Calu3 (cell line): ENCODE measurements at regions not wholly inside any gene's neighbourhood (a gene's known extent, or its start where the extent isn't known, plus 50 kb on each side); places are given as distances from the start of the nearest gene placed in this dataset.
"Not testable (repeated sequence)": the region's sequence is repeated elsewhere in the genome, so short reads cannot be mapped to it uniquely, and the experiment has no call there.

Experiments used
- BruUV-seq: library from RNA; stranded (reverse); fragments of 400-500 nt; replicated peaks from 2 replicates; lab custom pipeline; 2021; lab: Mats Ljungman, UMichigan
- CTCF ChIA-PET: fragments of 300-600 bp; sonication (Branson Sonifier 250); formaldehyde crosslinking; loops from one replicate; lab custom pipeline; 2022; ENCODE audit warnings: antibody characterized with exemption; lab: Charles Lee
- DNase-seq: peaks from one replicate; pipeline ENCODE4 v3.0.0; 2022
- H3K27ac Mint-ChIP-seq: one replicate; pipeline ENCODE4 v1.8.0; 2022; ENCODE audit warnings: mixed read lengths; ENCODE audit not compliant: unreplicated experiment
- H3K27me3 Mint-ChIP-seq: one replicate; pipeline ENCODE4 v1.8.0; 2022; ENCODE audit warnings: mixed read lengths; ENCODE audit not compliant: unreplicated experiment
- H3K36me3 Mint-ChIP-seq: one replicate; pipeline ENCODE4 v1.8.0; 2022; ENCODE audit warnings: mild to moderate bottlenecking, moderate library complexity, mixed read lengths; ENCODE audit not compliant: insufficient read depth, unreplicated experiment
- H3K4me1 Mint-ChIP-seq: one replicate; pipeline ENCODE4 v1.8.0; 2022; ENCODE audit warnings: mild to moderate bottlenecking, low read depth, mixed read lengths; ENCODE audit not compliant: unreplicated experiment
- H3K4me3 Mint-ChIP-seq: one replicate; pipeline ENCODE4 v1.8.0; 2022; ENCODE audit warnings: mild to moderate bottlenecking, low read depth, moderate library complexity, mixed read lengths; ENCODE audit not compliant: unreplicated experiment
- H3K9me3 Mint-ChIP-seq: one replicate; pipeline ENCODE4 v1.8.0; 2022; ENCODE audit warnings: low read depth, mixed read lengths; ENCODE audit not compliant: unreplicated experiment
- intact Hi-C: fragments of 100-400 bp; cut with micrococcal nuclease; formaldehyde crosslinking; loops from one replicate; pipeline ENCODE4 v1.10.0; 2022; ENCODE audit not compliant: unreplicated experiment
- TF ChIP-seq, protein P1 (sequence below): fragments of 200-600 bp; IDR thresholded peaks from one replicate; pipeline ENCODE4 v1.8.0; 2022; ENCODE audit warnings: antibody characterized with exemption; ENCODE audit not compliant: unreplicated experiment

- Mint-ChIP-seq H3K4me3 (no peak overlapping the region), H3K4me1 (peaks cover 10% of the 10 kb centered on the region), H3K27ac (no peak overlapping the region), H3K36me3 (no peaks in the 10 kb centered on the region), H3K9me3 (no peaks in the 10 kb centered on the region), H3K27me3 (no peaks in the 10 kb centered on the region)
- DNase-seq, result no peak
- no TSS peak for BruUV-seq
- TF ChIP-seq, protein P1, sequence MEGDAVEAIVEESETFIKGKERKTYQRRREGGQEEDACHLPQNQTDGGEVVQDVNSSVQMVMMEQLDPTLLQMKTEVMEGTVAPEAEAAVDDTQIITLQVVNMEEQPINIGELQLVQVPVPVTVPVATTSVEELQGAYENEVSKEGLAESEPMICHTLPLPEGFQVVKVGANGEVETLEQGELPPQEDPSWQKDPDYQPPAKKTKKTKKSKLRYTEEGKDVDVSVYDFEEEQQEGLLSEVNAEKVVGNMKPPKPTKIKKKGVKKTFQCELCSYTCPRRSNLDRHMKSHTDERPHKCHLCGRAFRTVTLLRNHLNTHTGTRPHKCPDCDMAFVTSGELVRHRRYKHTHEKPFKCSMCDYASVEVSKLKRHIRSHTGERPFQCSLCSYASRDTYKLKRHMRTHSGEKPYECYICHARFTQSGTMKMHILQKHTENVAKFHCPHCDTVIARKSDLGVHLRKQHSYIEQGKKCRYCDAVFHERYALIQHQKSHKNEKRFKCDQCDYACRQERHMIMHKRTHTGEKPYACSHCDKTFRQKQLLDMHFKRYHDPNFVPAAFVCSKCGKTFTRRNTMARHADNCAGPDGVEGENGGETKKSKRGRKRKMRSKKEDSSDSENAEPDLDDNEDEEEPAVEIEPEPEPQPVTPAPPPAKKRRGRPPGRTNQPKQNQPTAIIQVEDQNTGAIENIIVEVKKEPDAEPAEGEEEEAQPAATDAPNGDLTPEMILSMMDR, result no peak
- intact Hi-C loops, result no loop called here
- CTCF ChIA-PET, result no interaction called here
Observed at GRCh38 chr1:221601166-221601565, 140.7 kb downstream of the DUSP10 start.

DNA sequence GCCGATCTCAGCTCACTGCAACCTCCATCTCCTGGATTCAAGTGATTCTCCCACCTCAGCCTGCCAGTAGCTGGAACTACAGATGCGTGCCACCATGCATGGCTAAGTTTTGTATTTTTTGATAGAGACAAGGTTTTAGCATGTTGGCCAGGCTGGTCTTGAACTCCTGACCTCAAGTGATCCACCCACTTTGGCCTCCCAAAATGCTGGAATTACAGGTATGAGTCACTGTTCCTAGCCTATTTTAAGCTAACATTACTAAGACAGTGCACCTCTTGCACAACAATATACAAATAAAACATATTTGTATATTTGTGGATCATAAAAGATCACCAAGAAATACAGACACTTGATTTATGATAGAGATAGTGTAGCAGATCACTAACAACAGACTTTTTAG lies 139.1 kb downstream of the DUSP10 start:
- TF ChIP-seq, protein P1, result no peak
- Mint-ChIP-seq H3K27me3 (no peaks in the 10 kb centered on the region), H3K4me3 (no peak overlapping the region), H3K4me1 (peaks cover 13% of the 10 kb centered on the region), H3K27ac (no peak overlapping the region), H3K36me3 (no peaks in the 10 kb centered on the region), H3K9me3 (no peaks in the 10 kb centered on the region)
- intact Hi-C loops, result no loop called here
- no TSS peak for BruUV-seq
- CTCF ChIA-PET, result no interaction called here
- no peak for DNase-seq

DNA sequence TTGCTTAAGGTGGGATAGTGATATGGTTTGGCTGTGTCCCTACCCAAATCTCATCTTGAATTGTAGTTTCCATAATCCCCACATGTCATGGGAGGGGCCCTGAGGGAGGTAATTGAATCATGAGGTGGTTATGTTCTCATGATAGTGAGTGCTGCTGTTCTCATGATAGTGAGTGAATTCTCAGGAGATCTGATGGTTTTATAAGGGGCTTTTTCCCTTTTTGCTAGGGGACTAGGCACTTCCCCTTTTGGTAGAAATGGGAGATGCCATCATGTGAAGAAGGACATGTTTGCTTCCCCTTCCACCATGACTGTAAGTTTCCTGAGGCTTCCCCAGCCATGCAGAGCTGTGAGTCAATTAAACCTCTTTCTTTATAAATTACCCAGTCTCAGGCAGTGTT lies 137.5 kb downstream of the DUSP10 start:
- DNase-seq, H3K9me3 Mint-ChIP-seq, H3K27me3 Mint-ChIP-seq, CTCF ChIA-PET, intact Hi-C loops, H3K27ac Mint-ChIP-seq, BruUV-seq, H3K4me3 Mint-ChIP-seq, H3K36me3 Mint-ChIP-seq: not testable (repeated sequence)
- H3K4me1 Mint-ChIP-seq, result peaks cover 13% of the 10 kb centered on the region

DNA sequence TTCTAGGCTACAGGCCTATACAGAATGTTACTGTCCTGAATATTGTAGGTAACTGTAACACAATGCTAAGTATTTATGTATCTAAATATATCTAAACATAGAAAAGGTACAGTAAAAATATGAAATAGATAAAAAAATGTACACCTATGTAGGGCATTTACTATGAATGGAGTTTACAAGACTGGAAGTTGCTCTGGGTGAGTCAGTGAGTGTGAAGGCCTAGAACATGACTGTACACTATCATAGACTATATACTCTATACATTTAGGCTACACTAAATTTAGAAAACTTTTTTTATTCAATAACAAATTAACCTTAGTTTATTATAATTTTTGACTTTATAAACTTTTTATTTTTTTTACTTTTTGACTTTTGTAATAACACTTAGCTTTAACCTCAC lies 136.9 kb downstream of the DUSP10 start:
- TF ChIP-seq, protein P1, result no peak
- Mint-ChIP-seq H3K27me3 (no peaks in the 10 kb centered on the region), H3K4me3 (no peak overlapping the region), H3K27ac (no peak overlapping the region), H3K9me3 (no peaks in the 10 kb centered on the region), H3K36me3 (no peaks in the 10 kb centered on the region), H3K4me1 (peaks cover 13% of the 10 kb centered on the region)
- no peak for DNase-seq
- CTCF ChIA-PET, result interaction anchor here (0.6 kb wide), 1 partner anchor 99 kb away, joined by 7 read pairs; no protein-coding TSS in a partner anchor
- no TSS peak for BruUV-seq
- intact Hi-C loops, result no loop called here

GRCh38 chr1:221605569-221605968 lies 136.3 kb downstream of the DUSP10 start:
- Mint-ChIP-seq H3K9me3 (no peaks in the 10 kb centered on the region), H3K27ac (no peak overlapping the region), H3K36me3 (no peaks in the 10 kb centered on the region), H3K27me3 (no peaks in the 10 kb centered on the region), H3K4me3 (no peak overlapping the region), H3K4me1 (peaks cover 13% of the 10 kb centered on the region)
- no peak for DNase-seq
- TF ChIP-seq, protein P1, result no peak
- intact Hi-C loops, result no loop called here
- CTCF ChIA-PET, result interaction anchor here (0.6 kb wide), 1 partner anchor 98 kb away, joined by 7 read pairs; no protein-coding TSS in a partner anchor
- BruUV-seq, result no TSS peak
